PC-3 (cell line): ENCODE measurements at regions not wholly inside any gene's neighbourhood (a gene's known extent, or its start where the extent isn't known, plus 50 kb on each side); places are given as distances from the start of the nearest gene placed in this dataset.
"Not testable (repeated sequence)": the region's sequence is repeated elsewhere in the genome, so short reads cannot be mapped to it uniquely, and the experiment has no call there.

ENCODE experiments used
- ATAC-seq: fragments of 200-7000 bp; cut with Tn5 transposase; 2 replicates; pipeline ENCODE4 v1.9.1; 2020; ENCODE audit warnings: mild to moderate bottlenecking, moderate library complexity
- BruUV-seq: library from RNA; stranded (reverse); fragments of 400-500 nt; replicated peaks from 2 replicates; lab custom pipeline; 2021; lab: Mats Ljungman, UMichigan
- CTCF ChIA-PET: fragments of 300-600 bp; sonication (Branson Sonifier 250); formaldehyde crosslinking; loops from one replicate; lab custom pipeline; 2022; ENCODE audit warnings: antibody characterized with exemption; lab: Charles Lee
- POLR2A ChIA-PET: fragments of 300-600 bp; sonication (Branson Sonifier 250); formaldehyde crosslinking; loops from one replicate; lab custom pipeline; 2022; ENCODE audit warnings: antibody characterized with exemption; ENCODE audit not compliant: unreplicated experiment; lab: Charles Lee
- DNase-seq: peaks from one replicate; pipeline ENCODE4 v3.0.0-alpha.2; 2015
- H2AFZ ChIP-seq: fragments of 300-600 bp; sonication (generic); 2 replicates; pipeline ENCODE4 v1.6.0; 2016; ENCODE audit warnings: antibody characterized with exemption, low read length
- H3F3A ChIP-seq: fragments of 300-600 bp; sonication (generic); one replicate; pipeline ENCODE4 v1.6.0; 2017; ENCODE audit warnings: antibody characterized with exemption, low read length, control low read depth, mild to moderate bottlenecking; ENCODE audit not compliant: unreplicated experiment
- H3K27ac ChIP-seq: fragments of 300-600 bp; sonication (generic); 2 replicates; pipeline ENCODE4 v1.5.1; 2016; ENCODE audit warnings: mild to moderate bottlenecking, low read length
- H3K27me3 ChIP-seq: fragments of 300-600 bp; sonication (generic); 2 replicates; pipeline ENCODE4 v1.6.1; 2016; ENCODE audit warnings: low read length, mixed read lengths
- H3K36me3 ChIP-seq: fragments of 300-600 bp; sonication (generic); 2 replicates; pipeline ENCODE4 v1.6.1; 2016; ENCODE audit warnings: low read depth, mixed run types, low read length, mixed read lengths
- H3K4me1 ChIP-seq: fragments of 300-600 bp; sonication (generic); 2 replicates; pipeline ENCODE4 v1.5.1; 2016; ENCODE audit warnings: low read length; ENCODE audit not compliant: insufficient read depth
- H3K4me2 ChIP-seq: fragments of 300-600 bp; sonication (generic); 2 replicates; pipeline ENCODE4 v1.6.0; 2016; ENCODE audit warnings: low read length
- H3K4me3 ChIP-seq: fragments of 300-600 bp; sonication (generic); 2 replicates; pipeline ENCODE4 v1.5.1; 2016; ENCODE audit warnings: mild to moderate bottlenecking, low read length, mixed read lengths
- H3K79me2 ChIP-seq: fragments of 300-600 bp; sonication (generic); 2 replicates; pipeline ENCODE4 v1.6.1; 2017; ENCODE audit warnings: low read length, mixed read lengths
- H3K9ac ChIP-seq: fragments of 300-600 bp; sonication (generic); 2 replicates; pipeline ENCODE4 v1.6.0; 2016; ENCODE audit warnings: mild to moderate bottlenecking, low read length
- H3K9me2 ChIP-seq: fragments of 300-600 bp; sonication (generic); replicated peaks from 2 replicates; pipeline ENCODE4 v1.6.1; 2016; ENCODE audit warnings: mixed run types, low read length, mixed read lengths
- H3K9me3 ChIP-seq: fragments of 300-600 bp; sonication (generic); 2 replicates; pipeline ENCODE4 v1.6.1; 2016; ENCODE audit warnings: low read length, mixed read lengths
- H4K20me1 ChIP-seq: fragments of 300-600 bp; sonication (generic); 2 replicates; pipeline ENCODE4 v1.6.1; 2016; ENCODE audit warnings: low read length, mixed read lengths
- CTCF ChIP-seq: fragments of 300-600 bp; sonication (generic); conservative IDR thresholded peaks from 2 replicates; pipeline ENCODE4 v1.5.1; 2017; ENCODE audit warnings: antibody characterized with exemption, low read depth, mild to moderate bottlenecking, low read length
- EZH2 ChIP-seq: fragments of 300-600 bp; sonication (generic); IDR thresholded peaks from one replicate; pipeline ENCODE4 v1.6.1; 2017; ENCODE audit warnings: antibody characterized with exemption, mild to moderate bottlenecking, low read length; ENCODE audit not compliant: unreplicated experiment
- EZH2phosphoT487 ChIP-seq: fragments of 300-600 bp; sonication (generic); IDR thresholded peaks from 2 replicates; pipeline ENCODE4 v1.6.1; 2018; ENCODE audit warnings: mild to moderate bottlenecking, antibody characterized with exemption, low read length, borderline replicate concordance
- intact Hi-C: fragments of 100-400 bp; cut with micrococcal nuclease; formaldehyde crosslinking; loops from 2 replicates; pipeline ENCODE4 v1.9.0; 2023

- Histone ChIP-seq H3K4me3 (no peak overlapping the region), H3K27ac (no peak overlapping the region), H2AFZ (no peak overlapping the region), H3K9me3 (no peaks in the 10 kb centered on the region), H3K4me2 (no peak overlapping the region), H3K9me2 (no peaks in the 10 kb centered on the region), H3K79me2 (no peaks in the 10 kb centered on the region), H3K9ac (no peak overlapping the region), H3K36me3 (no peaks in the 10 kb centered on the region), H3K4me1 (no peaks in the 10 kb centered on the region), H3F3A (no peaks in the 10 kb centered on the region), H3K27me3 (no peaks in the 10 kb centered on the region), H4K20me1 (no peaks in the 10 kb centered on the region)
- intact Hi-C loops = no loop called here
- DNase-seq (no peak), ATAC-seq (no peak)
- BruUV-seq = no TSS peak
- no peak for TF ChIP-seq EZH2phosphoT487
- no peak for TF ChIP-seq EZH2
- TF ChIP-seq CTCF = no peak
- CTCF ChIA-PET = no interaction called here
- POLR2A ChIA-PET = no interaction called here
Measured at GRCh38 chr16:8120001-8120400, 470.3 kb downstream of the TMEM114 start.

DNA sequence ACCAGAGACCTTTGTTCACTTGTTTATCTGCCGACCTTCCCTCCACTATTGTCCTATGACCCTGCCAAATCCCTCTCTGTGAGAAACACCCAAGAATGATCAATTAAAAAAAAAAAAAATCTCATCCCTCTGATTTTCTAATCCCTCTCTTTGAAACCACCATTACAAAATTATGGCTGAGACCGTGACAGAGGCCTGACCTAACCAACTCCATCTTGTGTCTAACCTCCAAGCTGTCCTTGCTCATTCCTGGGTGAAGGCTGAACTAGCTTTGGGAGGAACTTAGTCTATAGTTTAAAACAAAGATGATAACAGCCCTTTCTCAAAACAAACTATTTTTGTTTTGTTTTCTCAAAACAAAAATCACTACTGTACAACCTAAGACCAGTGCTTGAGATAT is 474.5 kb downstream of the TMEM114 start:
- H3K36me3 ChIP-seq = no peaks in the 10 kb centered on the region
- ChIA-PET POLR2A (no interaction called here), CTCF (no interaction called here)
- no peaks in the 10 kb centered on the region for H3K9me2 ChIP-seq
- H3K9me3 ChIP-seq = no peaks in the 10 kb centered on the region
- H3K4me3 ChIP-seq = no peak overlapping the region
- BruUV-seq = no TSS peak
- no peak overlapping the region for H3K27ac ChIP-seq
- no peaks in the 10 kb centered on the region for H3K4me1 ChIP-seq
- TF ChIP-seq EZH2phosphoT487 (no peak), CTCF (no peak), EZH2 (no peak)
- H3F3A ChIP-seq = no peaks in the 10 kb centered on the region
- no peak overlapping the region for H2AFZ ChIP-seq
- no peaks in the 10 kb centered on the region for H4K20me1 ChIP-seq
- H3K27me3 ChIP-seq = no peaks in the 10 kb centered on the region
- no peak overlapping the region for H3K4me2 ChIP-seq
- ATAC-seq (no peak), DNase-seq (no peak)
- intact Hi-C loops = no loop called here
- no peak overlapping the region for H3K9ac ChIP-seq
- no peaks in the 10 kb centered on the region for H3K79me2 ChIP-seq

DNA sequence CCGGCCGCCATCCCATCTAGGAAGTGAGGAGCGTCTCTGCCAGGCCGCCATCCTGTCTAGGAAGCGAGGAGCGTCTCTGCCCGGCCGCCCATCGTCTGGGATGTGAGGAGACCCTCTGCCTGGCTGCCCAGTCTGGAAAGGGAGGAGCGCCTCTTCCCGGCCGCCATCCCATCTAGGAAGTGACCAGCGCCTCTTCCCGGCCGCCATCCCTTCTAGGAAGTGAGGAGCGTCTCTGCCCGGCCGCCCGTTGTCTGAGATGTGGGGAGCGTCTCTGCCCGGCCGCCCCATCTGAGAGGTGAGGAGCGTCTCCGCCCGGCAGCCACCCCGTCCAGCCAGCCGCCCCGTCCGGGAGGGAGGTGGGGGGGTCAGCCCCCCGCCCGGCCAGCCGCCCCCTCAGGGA is 475.4 kb downstream of the TMEM114 start:
- H3F3A ChIP-seq, H3K27me3 ChIP-seq, H3K79me2 ChIP-seq, POLR2A ChIA-PET, BruUV-seq, H3K36me3 ChIP-seq, intact Hi-C loops, H3K9me3 ChIP-seq, CTCF ChIA-PET, H4K20me1 ChIP-seq, H2AFZ ChIP-seq, H3K4me1 ChIP-seq, H3K9me2 ChIP-seq, H3K4me2 ChIP-seq, H3K4me3 ChIP-seq, ATAC-seq, DNase-seq, H3K9ac ChIP-seq, H3K27ac ChIP-seq: not testable (repeated sequence)
